ENCODE measurements at regions not wholly inside any gene's neighbourhood (a gene's known extent, or its start where the extent isn't known, plus 50 kb on each side); places are given as distances from the start of the nearest gene placed in this dataset.

- TF ChIP-seq, protein P1, sequence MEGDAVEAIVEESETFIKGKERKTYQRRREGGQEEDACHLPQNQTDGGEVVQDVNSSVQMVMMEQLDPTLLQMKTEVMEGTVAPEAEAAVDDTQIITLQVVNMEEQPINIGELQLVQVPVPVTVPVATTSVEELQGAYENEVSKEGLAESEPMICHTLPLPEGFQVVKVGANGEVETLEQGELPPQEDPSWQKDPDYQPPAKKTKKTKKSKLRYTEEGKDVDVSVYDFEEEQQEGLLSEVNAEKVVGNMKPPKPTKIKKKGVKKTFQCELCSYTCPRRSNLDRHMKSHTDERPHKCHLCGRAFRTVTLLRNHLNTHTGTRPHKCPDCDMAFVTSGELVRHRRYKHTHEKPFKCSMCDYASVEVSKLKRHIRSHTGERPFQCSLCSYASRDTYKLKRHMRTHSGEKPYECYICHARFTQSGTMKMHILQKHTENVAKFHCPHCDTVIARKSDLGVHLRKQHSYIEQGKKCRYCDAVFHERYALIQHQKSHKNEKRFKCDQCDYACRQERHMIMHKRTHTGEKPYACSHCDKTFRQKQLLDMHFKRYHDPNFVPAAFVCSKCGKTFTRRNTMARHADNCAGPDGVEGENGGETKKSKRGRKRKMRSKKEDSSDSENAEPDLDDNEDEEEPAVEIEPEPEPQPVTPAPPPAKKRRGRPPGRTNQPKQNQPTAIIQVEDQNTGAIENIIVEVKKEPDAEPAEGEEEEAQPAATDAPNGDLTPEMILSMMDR (IDR thresholded peaks at IDR 0.05 in 8 of 11, conservative IDR thresholded peaks at IDR 0.05 in 3 of 11): no peak
- TF ChIP-seq POLR2A (IDR thresholded peaks at IDR 0.05): no peak
- TF ChIP-seq POLR2AphosphoS5 (IDR thresholded peaks at IDR 0.05): no peak
Observed at GRCh38 chr20:59526242-59527225, 77.8 kb upstream of the PHACTR3 start.
